Smooth muscle cell (in vitro differentiated cells): ENCODE measurements at regions not wholly inside any gene's neighbourhood (a gene's known extent, or its start where the extent isn't known, plus 50 kb on each side); places are given as distances from the start of the nearest gene placed in this dataset.

Experiments used
- DNase-seq: peaks from one replicate; lab custom pipeline; 2025; ENCODE audit not compliant: unreplicated experiment; lab: John Stamatoyannopoulos, UW
- H2AFZ ChIP-seq: fragments of 200-600 bp; sonication (generic); 2 replicates; pipeline ENCODE4 v1.6.0; 2016; ENCODE audit warnings: antibody characterized with exemption, low read depth, mild to moderate bottlenecking
- H3F3A ChIP-seq: fragments of 200-600 bp; sonication (generic); 2 replicates; pipeline ENCODE4 v1.6.0; 2017; ENCODE audit warnings: antibody characterized with exemption, low read depth
- H3K27ac ChIP-seq: fragments of 200-600 bp; sonication (generic); 2 replicates; pipeline ENCODE4 v1.5.1; 2016; ENCODE audit warnings: low read depth, mild to moderate bottlenecking
- H3K27me3 ChIP-seq: fragments of 200-600 bp; sonication (generic); 2 replicates; pipeline ENCODE4 v1.6.1; 2016; ENCODE audit warnings: low read depth, mild to moderate bottlenecking
- H3K36me3 ChIP-seq: fragments of 200-600 bp; sonication (generic); 2 replicates; pipeline ENCODE4 v1.5.1; 2016; ENCODE audit warnings: low read depth
- H3K4me1 ChIP-seq: fragments of 200-600 bp; sonication (generic); 2 replicates; pipeline ENCODE4 v1.5.1; 2016; ENCODE audit warnings: low read depth
- H3K4me2 ChIP-seq: fragments of 200-600 bp; sonication (generic); 2 replicates; pipeline ENCODE4 v1.6.0; 2016; ENCODE audit warnings: mild to moderate bottlenecking
- H3K4me3 ChIP-seq: fragments of 200-600 bp; sonication (generic); 2 replicates; pipeline ENCODE4 v1.5.1; 2016; ENCODE audit warnings: mild to moderate bottlenecking
- H3K79me2 ChIP-seq: fragments of 200-600 bp; sonication (generic); 2 replicates; pipeline ENCODE4 v1.6.0; 2016; ENCODE audit warnings: low read depth, mild to moderate bottlenecking
- H3K9ac ChIP-seq: fragments of 200-600 bp; sonication (generic); 2 replicates; pipeline ENCODE4 v1.6.0; 2016; ENCODE audit warnings: low read depth
- H3K9me3 ChIP-seq: fragments of 200-600 bp; sonication (generic); replicated peaks from 2 replicates; pipeline ENCODE4 v1.5.1; 2016; ENCODE audit warnings: low read depth
- H4K20me1 ChIP-seq: fragments of 200-600 bp; sonication (generic); 2 replicates; pipeline ENCODE4 v1.6.0; 2016; ENCODE audit warnings: low read depth
- CTCF ChIP-seq: fragments of 200-600 bp; sonication (generic); IDR thresholded peaks from 2 replicates; pipeline ENCODE4 v1.5.1; 2017; ENCODE audit warnings: borderline replicate concordance, mild to moderate bottlenecking, antibody characterized with exemption; ENCODE audit not compliant: insufficient read depth, poor library complexity, severe bottlenecking
- WGBS: methylation state at CpG from one replicate; pipeline ENCODE4 v1.1.7; 2016; ENCODE audit warnings: low lambda C conversion rate; 5-methylcytosine and 5-hydroxymethylcytosine counted together

- TF ChIP-seq CTCF: no peak
- no peak overlapping the region for H3K9ac ChIP-seq
- H3K4me2 ChIP-seq: no peak overlapping the region
- H3K79me2 ChIP-seq: no peaks in the 10 kb centered on the region
- no peak overlapping the region for H2AFZ ChIP-seq
- H3K27me3 ChIP-seq: no peaks in the 10 kb centered on the region
- no peak for DNase-seq
- H3K9me3 ChIP-seq: no peaks in the 10 kb centered on the region
- WGBS: 93% methylated on average over 13 of the region's 16 CpGs
- H4K20me1 ChIP-seq: no peaks in the 10 kb centered on the region
- H3K36me3 ChIP-seq: no peaks in the 10 kb centered on the region
- H3K4me1 ChIP-seq: no peaks in the 10 kb centered on the region
- H3K4me3 ChIP-seq: no peak overlapping the region
- no peaks in the 10 kb centered on the region for H3F3A ChIP-seq
- no peak overlapping the region for H3K27ac ChIP-seq
These were observed 96.3 kb upstream of the NKX1-1 start for GRCh38 chr4:1502501-1502886.

- Histone ChIP-seq H3K4me1 (no peaks in the 10 kb centered on the region), H2AFZ (no peak overlapping the region), H4K20me1 (no peaks in the 10 kb centered on the region), H3K27me3 (no peaks in the 10 kb centered on the region), H3K27ac (no peak overlapping the region), H3K36me3 (no peaks in the 10 kb centered on the region), H3K79me2 (no peaks in the 10 kb centered on the region), H3K4me2 (no peak overlapping the region), H3F3A (no peaks in the 10 kb centered on the region), H3K9ac (no peak overlapping the region), H3K9me3 (no peaks in the 10 kb centered on the region), H3K4me3 (no peak overlapping the region)
- WGBS: 89% methylated on average over 23 of the region's 23 CpGs
- TF ChIP-seq CTCF: no peak
- DNase-seq: no peak
These were observed 95.7 kb upstream of the NKX1-1 start for GRCh38 chr4:1501754-1502500.

- H2AFZ ChIP-seq: no peak overlapping the region
- H3K27me3 ChIP-seq: no peaks in the 10 kb centered on the region
- H3K79me2 ChIP-seq: no peaks in the 10 kb centered on the region
- no peaks in the 10 kb centered on the region for H3K36me3 ChIP-seq
- DNase-seq: no peak
- no peak overlapping the region for H3K4me3 ChIP-seq
- no peak overlapping the region for H3K4me2 ChIP-seq
- no peaks in the 10 kb centered on the region for H4K20me1 ChIP-seq
- no peaks in the 10 kb centered on the region for H3F3A ChIP-seq
- H3K27ac ChIP-seq: no peak overlapping the region
- WGBS: 86% methylated on average over 15 of the region's 15 CpGs
- H3K9me3 ChIP-seq: no peaks in the 10 kb centered on the region
- H3K4me1 ChIP-seq: no peaks in the 10 kb centered on the region
- TF ChIP-seq CTCF: no peak
- no peak overlapping the region for H3K9ac ChIP-seq
These were observed 94.9 kb upstream of the NKX1-1 start for GRCh38 chr4:1500966-1501753.
